ENCODE measurements at regions not wholly inside any gene's neighbourhood (a gene's known extent, or its start where the extent isn't known, plus 50 kb on each side); places are given as distances from the start of the nearest gene placed in this dataset.

DNA sequence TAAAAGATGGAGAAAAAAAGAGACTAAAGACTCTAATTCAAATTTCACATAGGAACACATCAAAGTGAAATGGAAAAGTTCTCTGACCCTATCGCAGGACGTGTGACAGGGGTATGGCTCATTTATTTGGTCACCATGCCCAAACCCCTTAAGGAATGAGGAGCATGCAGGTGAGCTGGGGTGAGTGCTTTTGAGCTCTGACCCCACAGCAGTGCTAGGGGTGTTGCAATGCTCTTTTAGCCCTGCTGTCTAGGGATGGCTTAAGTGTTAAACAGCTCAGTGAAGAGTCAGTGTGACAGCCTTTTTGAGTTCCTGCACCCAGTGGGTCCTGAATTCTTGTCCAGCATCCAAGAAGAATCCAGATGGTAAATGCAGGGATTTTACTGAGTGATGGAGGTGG is 143.0 kb upstream of the ANKRD55 start:
- TF ChIP-seq, protein P1, sequence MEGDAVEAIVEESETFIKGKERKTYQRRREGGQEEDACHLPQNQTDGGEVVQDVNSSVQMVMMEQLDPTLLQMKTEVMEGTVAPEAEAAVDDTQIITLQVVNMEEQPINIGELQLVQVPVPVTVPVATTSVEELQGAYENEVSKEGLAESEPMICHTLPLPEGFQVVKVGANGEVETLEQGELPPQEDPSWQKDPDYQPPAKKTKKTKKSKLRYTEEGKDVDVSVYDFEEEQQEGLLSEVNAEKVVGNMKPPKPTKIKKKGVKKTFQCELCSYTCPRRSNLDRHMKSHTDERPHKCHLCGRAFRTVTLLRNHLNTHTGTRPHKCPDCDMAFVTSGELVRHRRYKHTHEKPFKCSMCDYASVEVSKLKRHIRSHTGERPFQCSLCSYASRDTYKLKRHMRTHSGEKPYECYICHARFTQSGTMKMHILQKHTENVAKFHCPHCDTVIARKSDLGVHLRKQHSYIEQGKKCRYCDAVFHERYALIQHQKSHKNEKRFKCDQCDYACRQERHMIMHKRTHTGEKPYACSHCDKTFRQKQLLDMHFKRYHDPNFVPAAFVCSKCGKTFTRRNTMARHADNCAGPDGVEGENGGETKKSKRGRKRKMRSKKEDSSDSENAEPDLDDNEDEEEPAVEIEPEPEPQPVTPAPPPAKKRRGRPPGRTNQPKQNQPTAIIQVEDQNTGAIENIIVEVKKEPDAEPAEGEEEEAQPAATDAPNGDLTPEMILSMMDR (IDR thresholded peaks at IDR 0.05; ENCODE audit: poor library complexity), result no peak
- TF ChIP-seq EZH2phosphoT487 (IDR thresholded peaks at IDR 0.05; ENCODE audit: low read depth, severe bottlenecking, unreplicated experiment), result no peak
